ENCODE measurements at regions not wholly inside any gene's neighbourhood (a gene's known extent, or its start where the extent isn't known, plus 50 kb on each side); places are given as distances from the start of the nearest gene placed in this dataset.
A peak's percentile ranks its signal among the peaks of the same experiment; 100 is the strongest.

DNA sequence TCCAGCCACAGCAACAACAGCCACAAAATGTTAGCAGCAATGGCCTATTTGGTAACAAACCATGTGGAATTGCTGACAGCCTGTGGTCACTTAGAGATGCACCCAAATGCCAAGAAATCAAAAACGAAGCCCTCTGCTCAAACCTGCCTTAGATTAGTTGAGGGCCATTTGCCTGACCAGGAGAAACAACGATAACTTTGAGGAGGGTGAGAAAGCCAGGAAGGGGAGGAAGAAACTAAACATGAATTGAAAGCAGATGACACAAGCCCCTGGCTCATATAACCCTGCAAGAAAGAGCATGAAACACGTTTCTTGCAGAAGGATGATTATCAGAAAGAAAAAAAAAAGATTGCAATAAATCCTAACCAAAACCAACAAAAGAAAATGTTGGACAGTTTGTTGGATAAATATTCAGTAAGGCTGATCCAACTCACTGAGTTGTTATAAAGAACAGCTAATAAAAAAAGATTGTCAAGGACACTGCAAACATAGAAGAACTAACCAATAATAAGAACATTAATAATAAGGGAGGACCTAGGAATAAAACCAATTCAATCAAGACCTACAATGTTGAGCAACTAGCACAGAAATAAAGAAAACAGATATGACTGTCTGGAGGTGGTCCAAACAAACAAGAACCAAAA is 140.5 kb upstream of the SLC30A5 start:
- H3K4me1 Mint-ChIP-seq: no peaks in the 10 kb centered on the region
- CTCF ChIA-PET: no interaction called here

DNA sequence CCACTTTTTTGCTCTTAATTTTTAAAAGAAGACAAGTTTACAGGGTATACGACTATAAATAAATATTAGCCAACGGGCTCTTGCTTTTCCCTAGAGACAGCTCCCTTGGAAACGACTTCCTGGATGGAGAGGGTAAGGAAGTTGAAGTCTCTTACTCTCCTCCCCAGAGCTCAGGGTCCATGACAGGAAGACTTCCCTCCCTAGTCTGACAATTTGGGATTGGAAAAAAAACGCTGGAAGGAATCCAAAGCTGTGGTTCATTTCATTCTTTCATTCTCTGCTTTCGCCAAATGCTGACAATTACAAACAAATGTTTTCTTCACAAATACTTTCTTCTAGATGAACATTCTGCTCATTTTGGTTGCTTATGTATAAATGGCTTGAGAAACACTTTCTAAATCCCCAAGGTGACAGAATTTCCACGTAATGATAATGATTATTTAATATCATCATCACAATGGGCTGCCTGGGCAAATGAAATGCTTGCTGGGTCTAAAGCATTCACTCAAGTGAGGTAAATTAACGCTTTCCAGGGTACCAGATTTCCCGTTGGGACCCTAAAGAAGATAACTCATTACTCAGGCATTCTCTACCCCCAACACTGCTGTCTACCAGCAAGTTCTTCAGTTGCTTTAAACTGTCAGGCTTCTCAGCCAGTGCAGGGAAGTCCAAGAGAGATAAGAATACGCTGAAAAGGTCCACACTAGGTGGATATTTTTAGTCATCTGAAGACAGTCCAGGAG is 139.8 kb upstream of the SLC30A5 start:
- POLR2A ChIA-PET: no interaction called here
- Histone ChIP-seq H3K9me3 (ENCODE audit: control insufficient read depth in 2 of 3, low read length in 3 of 3) (no peaks in the 10 kb centered on the region), H3K27me3 (ENCODE audit: control insufficient read depth in 2 of 2, insufficient read depth in 2 of 2, low read length in 2 of 2) (no peaks in the 10 kb centered on the region), H3K36me3 (ENCODE audit: control insufficient read depth in 2 of 3, insufficient read depth in 3 of 3, low read length in 3 of 3) (no peaks in the 10 kb centered on the region), H3K4me3 (ENCODE audit: low read length) (no peak overlapping the region), H3K27ac (ENCODE audit: low read depth, low read length) (no peak overlapping the region), H3K4me1 (ENCODE audit: control insufficient read depth in 2 of 2, insufficient read depth in 2 of 2, low read length in 2 of 2) (no peaks in the 10 kb centered on the region)
- CTCF ChIA-PET: no interaction called here
- H3K27ac Mint-ChIP-seq: no peak overlapping the region
- ATAC-seq (no peak), DNase-seq (no peak)
- peaks cover 0 to 14% (median 0%) of the 10 kb centered on the region in 5 donors for H3K27me3 Mint-ChIP-seq
- no peaks in the 10 kb centered on the region for H3K4me1 Mint-ChIP-seq
- no peak overlapping the region for H3K4me3 Mint-ChIP-seq
- intact Hi-C loops (cut with micrococcal nuclease): no loop called here
- no peaks in the 10 kb centered on the region for H3K9me3 Mint-ChIP-seq
- no peaks in the 10 kb centered on the region for H3K36me3 Mint-ChIP-seq

More for the DNA sequence above, 140.5 kb upstream of the SLC30A5 start:
- no peaks in the 10 kb centered on the region for H3K36me3 ChIP-seq (ENCODE audit: control insufficient read depth in 2 of 3, insufficient read depth in 3 of 3, low read length in 3 of 3)
- Mint-ChIP-seq H3K27me3 (peaks cover 0 to 14% (median 0%) of the 10 kb centered on the region in 5 donors), H3K4me3 (no peak overlapping the region), H3K36me3 (no peaks in the 10 kb centered on the region), H3K9me3 (no peaks in the 10 kb centered on the region), H3K27ac (no peak overlapping the region)
- no peaks in the 10 kb centered on the region for H3K27me3 ChIP-seq (ENCODE audit: control insufficient read depth in 2 of 2, insufficient read depth in 2 of 2, low read length in 2 of 2)
- H3K27ac ChIP-seq (ENCODE audit: low read depth, low read length): no peak overlapping the region
- H3K4me1 ChIP-seq (ENCODE audit: control insufficient read depth in 2 of 2, insufficient read depth in 2 of 2, low read length in 2 of 2): no peaks in the 10 kb centered on the region
- no peak for ATAC-seq
- DNase-seq: no peak
- POLR2A ChIA-PET: no interaction called here
- no peak overlapping the region for H3K4me3 ChIP-seq (ENCODE audit: low read length)
- intact Hi-C loops (cut with micrococcal nuclease): no loop called here
- H3K9me3 ChIP-seq (ENCODE audit: control insufficient read depth in 2 of 3, low read length in 3 of 3): no peaks in the 10 kb centered on the region

DNA sequence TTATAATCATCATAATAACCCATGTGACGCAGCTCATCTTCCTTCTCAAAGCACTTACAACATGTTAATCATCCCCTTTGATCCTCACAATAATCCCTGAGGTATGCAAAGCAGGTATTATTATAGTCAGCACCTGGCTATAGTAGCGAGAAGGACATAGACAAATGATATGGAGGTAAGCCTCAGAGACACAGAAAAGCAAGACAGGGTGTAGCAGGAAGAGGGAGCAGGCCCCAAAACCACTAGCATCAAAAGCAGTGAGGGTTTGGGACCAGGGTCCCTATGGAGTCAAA is 139.2 kb upstream of the SLC30A5 start:
- ChIA-PET POLR2A (no interaction called here), CTCF (no interaction called here)
- H3K27me3 ChIP-seq (ENCODE audit: control insufficient read depth in 2 of 2, insufficient read depth in 2 of 2, low read length in 2 of 2): no peaks in the 10 kb centered on the region
- no peak overlapping the region for H3K27ac ChIP-seq (ENCODE audit: low read depth, low read length)
- H3K9me3 Mint-ChIP-seq: no peaks in the 10 kb centered on the region
- no peaks in the 10 kb centered on the region for H3K4me1 ChIP-seq (ENCODE audit: control insufficient read depth in 2 of 2, insufficient read depth in 2 of 2, low read length in 2 of 2)
- no peaks in the 10 kb centered on the region for H3K4me1 Mint-ChIP-seq
- ATAC-seq (no peak), DNase-seq (no peak)
- intact Hi-C loops (cut with micrococcal nuclease): no loop called here
- H3K27ac Mint-ChIP-seq: no peak overlapping the region
- H3K4me3 Mint-ChIP-seq: no peak overlapping the region
- H3K27me3 Mint-ChIP-seq: peaks cover 0 to 11% (median 0%) of the 10 kb centered on the region in 5 donors
- no peaks in the 10 kb centered on the region for H3K36me3 ChIP-seq (ENCODE audit: control insufficient read depth in 2 of 3, insufficient read depth in 3 of 3, low read length in 3 of 3)
- no peaks in the 10 kb centered on the region for H3K36me3 Mint-ChIP-seq
- no peak overlapping the region for H3K4me3 ChIP-seq (ENCODE audit: low read length)
- H3K9me3 ChIP-seq (ENCODE audit: control insufficient read depth in 2 of 3, low read length in 3 of 3): no peaks in the 10 kb centered on the region

DNA sequence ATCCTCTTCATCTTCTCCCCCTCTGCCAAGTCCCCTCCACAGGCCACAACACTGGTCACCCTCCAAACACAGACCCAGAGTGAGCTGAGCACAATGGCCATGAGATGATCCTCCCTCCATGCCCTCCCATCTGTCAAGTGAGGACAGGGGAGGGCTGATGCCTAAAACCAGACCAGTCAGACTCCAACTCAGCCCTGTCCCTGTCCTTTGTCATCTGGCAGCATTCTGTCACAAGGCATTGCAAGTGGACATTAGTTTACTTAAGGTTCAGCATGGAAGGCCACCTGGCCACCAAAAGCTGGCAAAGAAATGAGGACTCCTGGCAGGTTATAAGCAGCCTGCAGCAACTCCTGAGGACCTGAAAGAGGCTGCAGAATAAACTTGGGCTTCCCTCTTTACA is 136.2 kb upstream of the SLC30A5 start:
- CTCF ChIA-PET: no interaction called here
- intact Hi-C loops (cut with micrococcal nuclease): no loop called here
- ATAC-seq (no peak), DNase-seq (no peak)
- H3K9me3 ChIP-seq (ENCODE audit: control insufficient read depth in 2 of 3, low read length in 3 of 3): no peaks in the 10 kb centered on the region
- H3K27me3 Mint-ChIP-seq: peaks cover 0 to 5% (median 0%) of the 10 kb centered on the region in 5 donors
- POLR2A ChIA-PET: no interaction called here
- H3K27ac ChIP-seq (ENCODE audit: low read depth, low read length): no peak overlapping the region
- no peak overlapping the region for H3K4me3 Mint-ChIP-seq
- H3K4me1 ChIP-seq (ENCODE audit: control insufficient read depth in 2 of 2, insufficient read depth in 2 of 2, low read length in 2 of 2): no peaks in the 10 kb centered on the region
- no peaks in the 10 kb centered on the region for H3K27me3 ChIP-seq (ENCODE audit: control insufficient read depth in 2 of 2, insufficient read depth in 2 of 2, low read length in 2 of 2)
- H3K4me1 Mint-ChIP-seq: peaks cover 0 to 2% (median 0%) of the 10 kb centered on the region in 7 donors
- no peak overlapping the region for H3K4me3 ChIP-seq (ENCODE audit: low read length)
- peak overlapping the region in 2 of 9 donors; percentile 63 to 79 for H3K27ac Mint-ChIP-seq
- no peaks in the 10 kb centered on the region for H3K9me3 Mint-ChIP-seq
- no peaks in the 10 kb centered on the region for H3K36me3 ChIP-seq (ENCODE audit: control insufficient read depth in 2 of 3, insufficient read depth in 3 of 3, low read length in 3 of 3)
- no peaks in the 10 kb centered on the region for H3K36me3 Mint-ChIP-seq

- CTCF ChIA-PET: interaction anchor here (0.6 kb wide), 1 partner anchor 296 kb away, joined by 3 read pairs; no protein-coding TSS in a partner anchor
- Histone ChIP-seq H3K27ac (ENCODE audit: low read depth, low read length) (no peak overlapping the region), H3K36me3 (ENCODE audit: control insufficient read depth in 2 of 3, insufficient read depth in 3 of 3, low read length in 3 of 3) (no peaks in the 10 kb centered on the region), H3K27me3 (ENCODE audit: control insufficient read depth in 2 of 2, insufficient read depth in 2 of 2, low read length in 2 of 2) (no peaks in the 10 kb centered on the region), H3K9me3 (ENCODE audit: control insufficient read depth in 2 of 3, low read length in 3 of 3) (no peaks in the 10 kb centered on the region), H3K4me3 (ENCODE audit: low read length) (no peak overlapping the region), H3K4me1 (ENCODE audit: control insufficient read depth in 2 of 2, insufficient read depth in 2 of 2, low read length in 2 of 2) (no peaks in the 10 kb centered on the region)
- POLR2A ChIA-PET: no interaction called here
- intact Hi-C loops (cut with micrococcal nuclease): no loop called here
- no peak for DNase-seq
- H3K27ac Mint-ChIP-seq: no peak overlapping the region
- ATAC-seq: no peak
- no peak overlapping the region for H3K4me3 Mint-ChIP-seq
- H3K36me3 Mint-ChIP-seq: no peaks in the 10 kb centered on the region
- H3K27me3 Mint-ChIP-seq: peaks cover 0 to 3% (median 0%) of the 10 kb centered on the region in 5 donors
- peaks cover 0 to 6% (median 0%) of the 10 kb centered on the region in 7 donors for H3K4me1 Mint-ChIP-seq
- no peaks in the 10 kb centered on the region for H3K9me3 Mint-ChIP-seq
These were observed 135.4 kb upstream of the SLC30A5 start for GRCh38 chr5:68958428-68958827.

DNA sequence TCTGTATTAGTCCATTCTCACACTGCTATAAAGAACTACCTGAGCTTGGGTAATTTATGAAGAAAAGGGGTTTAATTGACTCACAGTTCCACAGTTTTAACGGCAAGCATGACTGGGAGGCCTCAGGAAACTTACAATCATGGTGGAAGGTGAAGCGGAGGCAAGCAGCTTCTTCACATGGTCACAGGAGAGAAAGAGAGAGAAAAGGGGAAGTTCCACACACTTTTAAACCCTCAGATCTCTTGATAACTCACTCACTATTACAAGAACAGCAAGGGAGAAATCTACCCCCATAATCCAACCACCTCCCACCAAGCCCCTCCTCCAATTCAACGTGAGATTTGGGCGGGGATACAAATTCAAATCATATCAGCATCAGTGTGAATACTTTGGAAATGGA is 133.4 kb upstream of the SLC30A5 start:
- H3K27ac Mint-ChIP-seq: no peak overlapping the region

DNA sequence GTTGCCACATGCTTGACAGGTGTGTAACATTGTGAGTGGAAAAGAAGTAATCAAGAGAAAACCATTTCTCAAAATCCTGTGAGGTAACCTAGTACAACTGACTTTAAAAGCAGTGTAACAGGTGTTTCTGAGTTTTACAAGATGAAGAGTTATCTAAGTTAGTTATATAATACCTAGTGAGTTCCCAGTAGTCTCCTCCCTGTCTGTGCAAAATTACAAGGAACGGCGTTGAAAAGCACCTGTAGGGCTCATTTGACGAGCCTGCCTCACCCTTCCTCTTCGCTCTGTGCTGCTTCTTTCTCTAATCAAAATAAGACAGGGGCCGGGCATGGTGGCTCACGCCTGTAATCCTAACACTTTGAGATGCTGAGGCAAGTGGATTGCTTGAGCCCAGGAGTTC is 132.9 kb upstream of the SLC30A5 start:
- Histone ChIP-seq H3K4me1 (ENCODE audit: control insufficient read depth in 2 of 2, insufficient read depth in 2 of 2, low read length in 2 of 2) (no peaks in the 10 kb centered on the region), H3K27ac (ENCODE audit: low read depth, low read length) (no peak overlapping the region), H3K9me3 (ENCODE audit: control insufficient read depth in 2 of 3, low read length in 3 of 3) (no peaks in the 10 kb centered on the region), H3K36me3 (ENCODE audit: control insufficient read depth in 2 of 3, insufficient read depth in 3 of 3, low read length in 3 of 3) (no peaks in the 10 kb centered on the region), H3K27me3 (ENCODE audit: control insufficient read depth in 2 of 2, insufficient read depth in 2 of 2, low read length in 2 of 2) (no peaks in the 10 kb centered on the region), H3K4me3 (ENCODE audit: low read length) (no peak overlapping the region)
- intact Hi-C loops (cut with micrococcal nuclease): no loop called here
- ATAC-seq: no peak
- H3K27ac Mint-ChIP-seq: no peak overlapping the region
- H3K9me3 Mint-ChIP-seq: no peaks in the 10 kb centered on the region
- peaks cover 0 to 6% (median 0%) of the 10 kb centered on the region in 7 donors for H3K4me1 Mint-ChIP-seq
- DNase-seq: no peak
- H3K36me3 Mint-ChIP-seq: no peaks in the 10 kb centered on the region
- CTCF ChIA-PET: no interaction called here
- H3K4me3 Mint-ChIP-seq: no peak overlapping the region
- H3K27me3 Mint-ChIP-seq: peaks cover 0 to 3% (median 0%) of the 10 kb centered on the region in 5 donors
- POLR2A ChIA-PET: no interaction called here

More for the DNA sequence above, 133.4 kb upstream of the SLC30A5 start:
- DNase-seq: no peak
- Mint-ChIP-seq H3K9me3 (no peaks in the 10 kb centered on the region), H3K4me1 (peaks cover 0 to 6% (median 0%) of the 10 kb centered on the region in 7 donors), H3K4me3 (no peak overlapping the region), H3K36me3 (no peaks in the 10 kb centered on the region), H3K27me3 (peaks cover 0 to 3% (median 0%) of the 10 kb centered on the region in 5 donors)
- Histone ChIP-seq H3K4me1 (ENCODE audit: control insufficient read depth in 2 of 2, insufficient read depth in 2 of 2, low read length in 2 of 2) (no peaks in the 10 kb centered on the region), H3K9me3 (ENCODE audit: control insufficient read depth in 2 of 3, low read length in 3 of 3) (no peaks in the 10 kb centered on the region), H3K27ac (ENCODE audit: low read depth, low read length) (no peak overlapping the region), H3K4me3 (ENCODE audit: low read length) (no peak overlapping the region), H3K36me3 (ENCODE audit: control insufficient read depth in 2 of 3, insufficient read depth in 3 of 3, low read length in 3 of 3) (no peaks in the 10 kb centered on the region), H3K27me3 (ENCODE audit: control insufficient read depth in 2 of 2, insufficient read depth in 2 of 2, low read length in 2 of 2) (no peaks in the 10 kb centered on the region)
- ATAC-seq: no peak
- CTCF ChIA-PET: no interaction called here
- POLR2A ChIA-PET: interaction anchor here (0.6 kb wide), 1 partner anchor 135 kb away, joined by 3 read pairs; no protein-coding TSS in a partner anchor
- intact Hi-C loops (cut with micrococcal nuclease): no loop called here

Measured in naive thymus-derived CD4-positive, alpha-beta T cell (primary cell).